ENCODE measurements at regions not wholly inside any gene's neighbourhood (a gene's known extent, or its start where the extent isn't known, plus 50 kb on each side); places are given as distances from the start of the nearest gene placed in this dataset.

GRCh38 chr3:184636741-184637316 is 75.0 kb downstream of the MAGEF1 start:
- Histone ChIP-seq H3K4ac (ENCODE audit: low read depth in 1 of 2, low read length in 2 of 2) (peak overlapping the region in 1 of 2 experiments; percentile 19), H3K4me2 (ENCODE audit: low read length, poor library complexity, severe bottlenecking) (peak overlapping the region; percentile 17), H3K36me3 (ENCODE audit: control insufficient read depth in 1 of 2, insufficient read depth in 2 of 2, low read depth in 1 of 2, low read length in 2 of 2) (no peaks in the 10 kb centered on the region), H4K91ac (ENCODE audit: low read length) (no peak overlapping the region), H3K9ac (ENCODE audit: low read length) (no peak overlapping the region), H2BK120ac (ENCODE audit: low read depth, low read length) (no peak overlapping the region), H3K27ac (ENCODE audit: low read length, poor library complexity, severe bottlenecking) (no peak overlapping the region), H3K79me1 (replicated peaks; ENCODE audit: low read length, poor library complexity, severe bottlenecking) (no peaks in the 10 kb centered on the region), H3K23ac (ENCODE audit: low read length in 2 of 2) (no peak overlapping the region), H2BK12ac (ENCODE audit: low read length in 2 of 2) (peak overlapping the region in 1 of 2 experiments; percentile 82), H3K18ac (ENCODE audit: low read depth in 1 of 2, low read length in 2 of 2) (peak overlapping the region; percentile 58 to 91), H2AK5ac (ENCODE audit: low read length, severe bottlenecking) (no peak overlapping the region), H2BK5ac (ENCODE audit: low read depth, low read length, poor library complexity, severe bottlenecking) (no peak overlapping the region), H3K4me1 (ENCODE audit: control insufficient read depth, insufficient read depth, low read depth, low read length) (peaks cover 26% of the 10 kb centered on the region), H3K9me3 (ENCODE audit: control insufficient read depth, low read length) (no peaks in the 10 kb centered on the region), H3K27me3 (ENCODE audit: control insufficient read depth in 1 of 2, insufficient read depth in 1 of 2, low read length in 2 of 2) (peaks cover under 1 to 46% of the 10 kb centered on the region in 2 experiments), H2BK15ac (ENCODE audit: low read depth, poor library complexity, severe bottlenecking) (peak overlapping the region; percentile 70), H4K8ac (ENCODE audit: low read length) (peak overlapping the region; percentile 83), H3K14ac (ENCODE audit: low read length in 2 of 2) (no peak overlapping the region), H3K4me3 (ENCODE audit: insufficient read depth in 1 of 2, low read depth in 1 of 2, low read length in 2 of 2) (no peak overlapping the region), H2AFZ (ENCODE audit: low read depth, low read length) (no peak overlapping the region)
- peak; percentile 91 for DNase-seq
- 0% methylated on average over 1 of the region's 3 CpGs for WGBS

- H3K4me3 ChIP-seq (ENCODE audit: insufficient read depth in 1 of 2, low read depth in 1 of 2, low read length in 2 of 2): no peak overlapping the region
- H2BK5ac ChIP-seq (ENCODE audit: low read depth, low read length, poor library complexity, severe bottlenecking): no peak overlapping the region
- H3K14ac ChIP-seq (ENCODE audit: low read length in 2 of 2): peak overlapping the region in 1 of 2 experiments; percentile 38
- 74% methylated on average over 13 of the region's 13 CpGs for WGBS
- no peaks in the 10 kb centered on the region for H3K79me1 ChIP-seq (replicated peaks; ENCODE audit: low read length, poor library complexity, severe bottlenecking)
- H2AFZ ChIP-seq (ENCODE audit: low read depth, low read length): no peak overlapping the region
- peak overlapping the region; percentile 87 for H2BK15ac ChIP-seq (ENCODE audit: low read depth, poor library complexity, severe bottlenecking)
- H3K4me1 ChIP-seq (ENCODE audit: control insufficient read depth, insufficient read depth, low read depth, low read length): peaks cover 26% of the 10 kb centered on the region
- peak overlapping the region; percentile 34 for H2AK5ac ChIP-seq (ENCODE audit: low read length, severe bottlenecking)
- H2BK120ac ChIP-seq (ENCODE audit: low read depth, low read length): peak overlapping the region; percentile 27
- peak overlapping the region; percentile 52 to 72 for H3K18ac ChIP-seq (ENCODE audit: low read depth in 1 of 2, low read length in 2 of 2)
- H3K36me3 ChIP-seq (ENCODE audit: control insufficient read depth in 1 of 2, insufficient read depth in 2 of 2, low read depth in 1 of 2, low read length in 2 of 2): no peaks in the 10 kb centered on the region
- no peaks in the 10 kb centered on the region for H3K9me3 ChIP-seq (ENCODE audit: control insufficient read depth, low read length)
- peak overlapping the region; percentile 73 to 77 for H3K4ac ChIP-seq (ENCODE audit: low read depth in 1 of 2, low read length in 2 of 2)
- peaks cover 10 to 51% of the 10 kb centered on the region in 2 experiments for H3K27me3 ChIP-seq (ENCODE audit: control insufficient read depth in 1 of 2, insufficient read depth in 1 of 2, low read length in 2 of 2)
- H4K8ac ChIP-seq (ENCODE audit: low read length): peak overlapping the region; percentile 65
- H2BK12ac ChIP-seq (ENCODE audit: low read length in 2 of 2): peak overlapping the region; percentile 92 to 98
- DNase-seq: no peak
- no peak overlapping the region for H3K27ac ChIP-seq (ENCODE audit: low read length, poor library complexity, severe bottlenecking)
- H3K23ac ChIP-seq (ENCODE audit: low read length in 2 of 2): no peak overlapping the region
- no peak overlapping the region for H3K4me2 ChIP-seq (ENCODE audit: low read length, poor library complexity, severe bottlenecking)
- peak overlapping the region; percentile 92 for H4K91ac ChIP-seq (ENCODE audit: low read length)
- no peak overlapping the region for H3K9ac ChIP-seq (ENCODE audit: low read length)
Measured at GRCh38 chr3:184635774-184636173, 74.2 kb downstream of the EPHB3 start.

- H3K9ac ChIP-seq (ENCODE audit: low read length): no peak overlapping the region
- H3K36me3 ChIP-seq (ENCODE audit: control insufficient read depth in 1 of 2, insufficient read depth in 2 of 2, low read depth in 1 of 2, low read length in 2 of 2): no peaks in the 10 kb centered on the region
Measured at GRCh38 chr3:184635126-184635525, 73.5 kb downstream of the EPHB3 start.

GRCh38 chr3:184633237-184633579 is 71.6 kb downstream of the EPHB3 start:
- Histone ChIP-seq H3K14ac (ENCODE audit: low read length in 2 of 2) (no peak overlapping the region), H3K4me3 (ENCODE audit: insufficient read depth in 1 of 2, low read depth in 1 of 2, low read length in 2 of 2) (no peak overlapping the region), H2AK5ac (ENCODE audit: low read length, severe bottlenecking) (no peak overlapping the region), H4K8ac (ENCODE audit: low read length) (no peak overlapping the region), H3K27me3 (ENCODE audit: control insufficient read depth in 1 of 2, insufficient read depth in 1 of 2, low read length in 2 of 2) (peaks cover 24 to 40% of the 10 kb centered on the region in 2 experiments), H2BK5ac (ENCODE audit: low read depth, low read length, poor library complexity, severe bottlenecking) (no peak overlapping the region), H2BK12ac (ENCODE audit: low read length in 2 of 2) (peak overlapping the region in 1 of 2 experiments; percentile 15), H2BK120ac (ENCODE audit: low read depth, low read length) (no peak overlapping the region), H3K27ac (ENCODE audit: low read length, poor library complexity, severe bottlenecking) (no peak overlapping the region), H3K4ac (ENCODE audit: low read depth in 1 of 2, low read length in 2 of 2) (no peak overlapping the region), H3K9ac (ENCODE audit: low read length) (no peak overlapping the region), H3K9me3 (ENCODE audit: control insufficient read depth, low read length) (no peaks in the 10 kb centered on the region), H3K36me3 (ENCODE audit: control insufficient read depth in 1 of 2, insufficient read depth in 2 of 2, low read depth in 1 of 2, low read length in 2 of 2) (no peaks in the 10 kb centered on the region), H3K79me1 (replicated peaks; ENCODE audit: low read length, poor library complexity, severe bottlenecking) (no peaks in the 10 kb centered on the region), H3K23ac (ENCODE audit: low read length in 2 of 2) (no peak overlapping the region), H3K18ac (ENCODE audit: low read depth in 1 of 2, low read length in 2 of 2) (peak overlapping the region in 1 of 2 experiments; percentile 26), H4K91ac (ENCODE audit: low read length) (no peak overlapping the region), H2BK15ac (ENCODE audit: low read depth, poor library complexity, severe bottlenecking) (no peak overlapping the region), H3K4me1 (ENCODE audit: control insufficient read depth, insufficient read depth, low read depth, low read length) (peaks cover 26% of the 10 kb centered on the region), H2AFZ (ENCODE audit: low read depth, low read length) (no peak overlapping the region), H3K4me2 (ENCODE audit: low read length, poor library complexity, severe bottlenecking) (no peak overlapping the region)
- 51% methylated on average over 2 of the region's 5 CpGs for WGBS
- no peak for DNase-seq

More at GRCh38 chr3:184635126-184635525, 73.5 kb downstream of the EPHB3 start:
- Histone ChIP-seq H3K27ac (ENCODE audit: low read length, poor library complexity, severe bottlenecking) (no peak overlapping the region), H2BK15ac (ENCODE audit: low read depth, poor library complexity, severe bottlenecking) (no peak overlapping the region), H3K4me2 (ENCODE audit: low read length, poor library complexity, severe bottlenecking) (no peak overlapping the region), H3K4me3 (ENCODE audit: insufficient read depth in 1 of 2, low read depth in 1 of 2, low read length in 2 of 2) (no peak overlapping the region), H3K4me1 (ENCODE audit: control insufficient read depth, insufficient read depth, low read depth, low read length) (peaks cover 26% of the 10 kb centered on the region), H2BK5ac (ENCODE audit: low read depth, low read length, poor library complexity, severe bottlenecking) (no peak overlapping the region), H3K79me1 (replicated peaks; ENCODE audit: low read length, poor library complexity, severe bottlenecking) (no peaks in the 10 kb centered on the region), H2AK5ac (ENCODE audit: low read length, severe bottlenecking) (no peak overlapping the region), H3K4ac (ENCODE audit: low read depth in 1 of 2, low read length in 2 of 2) (peak overlapping the region in 1 of 2 experiments; percentile 14), H2BK12ac (ENCODE audit: low read length in 2 of 2) (peak overlapping the region; percentile 43 to 92), H2BK120ac (ENCODE audit: low read depth, low read length) (no peak overlapping the region), H4K8ac (ENCODE audit: low read length) (no peak overlapping the region), H4K91ac (ENCODE audit: low read length) (no peak overlapping the region), H3K14ac (ENCODE audit: low read length in 2 of 2) (no peak overlapping the region), H3K18ac (ENCODE audit: low read depth in 1 of 2, low read length in 2 of 2) (peak overlapping the region in 1 of 2 experiments; percentile 2), H3K23ac (ENCODE audit: low read length in 2 of 2) (no peak overlapping the region), H2AFZ (ENCODE audit: low read depth, low read length) (no peak overlapping the region), H3K9me3 (ENCODE audit: control insufficient read depth, low read length) (no peaks in the 10 kb centered on the region), H3K27me3 (ENCODE audit: control insufficient read depth in 1 of 2, insufficient read depth in 1 of 2, low read length in 2 of 2) (peaks cover 16 to 53% of the 10 kb centered on the region in 2 experiments)
- DNase-seq: no peak
- WGBS: 77% methylated on average over 8 of the region's 8 CpGs

All from mesenchymal stem cell (in vitro differentiated cells and primary cell).